H9 (cell line): ENCODE measurements at regions not wholly inside any gene's neighbourhood (a gene's known extent, or its start where the extent isn't known, plus 50 kb on each side); places are given as distances from the start of the nearest gene placed in this dataset.

Source experiments
- DNase-seq: peaks from one replicate; pipeline ENCODE4 v3.0.0-alpha.2; 2017
- H2AFZ ChIP-seq: one replicate; pipeline ENCODE4 v1.6.1; 2013; ENCODE audit warnings: mild to moderate bottlenecking, low read length, control low read depth, moderate library complexity
- H2AK5ac ChIP-seq: 2 replicates; pipeline ENCODE4 v1.6.1; 2013; ENCODE audit warnings: low read length, control low read depth, mixed read lengths; ENCODE audit not compliant: insufficient read length
- H2BK120ac ChIP-seq: one replicate; pipeline ENCODE4 v1.6.1; 2013; ENCODE audit warnings: low read depth, mild to moderate bottlenecking, low read length, control low read depth, inconsistent platforms; ENCODE audit not compliant: poor library complexity, severe bottlenecking
- H2BK12ac ChIP-seq: 2 replicates; pipeline ENCODE4 v1.6.1; 2013; ENCODE audit warnings: low read length, control low read depth, mixed read lengths, low read depth; ENCODE audit not compliant: insufficient read length
- H2BK15ac ChIP-seq: 2 replicates; pipeline ENCODE4 v1.6.1; 2013; ENCODE audit warnings: low read depth, low read length, control low read depth
- H2BK20ac ChIP-seq: one replicate; pipeline ENCODE4 v1.6.1; 2013; ENCODE audit warnings: low read depth, mild to moderate bottlenecking, low read length, control low read depth, inconsistent platforms; ENCODE audit not compliant: poor library complexity, severe bottlenecking
- H2BK5ac ChIP-seq: 2 replicates; pipeline ENCODE4 v1.6.1; 2013; ENCODE audit warnings: low read length, control low read depth, mixed read lengths; ENCODE audit not compliant: insufficient read length
- H3K14ac ChIP-seq: 2 replicates; pipeline ENCODE4 v1.6.1; 2013; ENCODE audit warnings: low read length, control low read depth; ENCODE audit not compliant: insufficient read depth
- H3K18ac ChIP-seq: 2 replicates; pipeline ENCODE4 v1.6.1; 2013; ENCODE audit warnings: low read depth, mild to moderate bottlenecking, mixed read lengths, low read length, control low read depth; ENCODE audit not compliant: insufficient read length
- H3K23ac ChIP-seq: 2 replicates; pipeline ENCODE4 v1.6.1; 2013; ENCODE audit warnings: low read length, control low read depth, mixed read lengths, low read depth; ENCODE audit not compliant: insufficient read length
- H3K23me2 ChIP-seq: 2 replicates; pipeline ENCODE4 v1.6.1; 2013; ENCODE audit warnings: low read depth, mild to moderate bottlenecking, mixed read lengths, low read length, control low read depth; ENCODE audit not compliant: insufficient read length, poor library complexity, severe bottlenecking
- H3K27ac ChIP-seq: 2 replicates; pipeline ENCODE4 v1.5.1; 2013; ENCODE audit warnings: low read length, control low read depth, mixed read lengths, low read depth; ENCODE audit not compliant: insufficient read length
- H3K27me3 ChIP-seq: 2 replicates; pipeline ENCODE4 v1.6.1; 2013; ENCODE audit warnings: low read length, control low read depth, inconsistent platforms; ENCODE audit not compliant: insufficient read depth
- H3K4ac ChIP-seq: 2 replicates; pipeline ENCODE4 v1.6.1; 2013; ENCODE audit warnings: low read depth, mild to moderate bottlenecking, control low read depth, inconsistent platforms, low read length, moderate library complexity
- H3K4me1 ChIP-seq: 2 replicates; pipeline ENCODE4 v1.6.1; 2013; ENCODE audit warnings: low read length, control low read depth, inconsistent platforms; ENCODE audit not compliant: insufficient read depth
- H3K4me2 ChIP-seq: 2 replicates; pipeline ENCODE4 v1.6.1; 2013; ENCODE audit warnings: low read length, control low read depth, mixed read lengths; ENCODE audit not compliant: insufficient read length, insufficient read depth
- H3K56ac ChIP-seq: 2 replicates; pipeline ENCODE4 v1.6.1; 2013; ENCODE audit warnings: low read depth, mild to moderate bottlenecking, mixed read lengths, low read length, control low read depth; ENCODE audit not compliant: insufficient read length
- H3K79me1 ChIP-seq: 2 replicates; pipeline ENCODE4 v1.6.1; 2013; ENCODE audit warnings: low read depth, mild to moderate bottlenecking, moderate library complexity, low read length, control low read depth, inconsistent platforms; ENCODE audit not compliant: insufficient read depth, poor library complexity, severe bottlenecking
- H3K79me2 ChIP-seq: 2 replicates; pipeline ENCODE4 v1.6.1; 2013; ENCODE audit warnings: low read length, control low read depth, inconsistent platforms; ENCODE audit not compliant: insufficient read depth
- H3K9ac ChIP-seq: 2 replicates; pipeline ENCODE4 v1.6.1; 2013; ENCODE audit warnings: low read length, control low read depth, mixed read lengths; ENCODE audit not compliant: insufficient read length; ENCODE audit errors: extremely low read depth
- H3K9me3 ChIP-seq: one replicate; pipeline ENCODE4 v1.6.1; 2013; ENCODE audit warnings: low read depth, low read length, inconsistent platforms; ENCODE audit not compliant: control insufficient read depth
- H3T11ph ChIP-seq: one replicate; pipeline ENCODE4 v1.6.1; 2013; ENCODE audit warnings: mild to moderate bottlenecking, low read length, control low read depth, inconsistent platforms
- H4K20me1 ChIP-seq: one replicate; pipeline ENCODE4 v1.6.1; 2013; ENCODE audit not compliant: control insufficient read depth, insufficient read length, insufficient read depth
- H4K5ac ChIP-seq: 2 replicates; pipeline ENCODE4 v1.6.1; 2013; ENCODE audit warnings: low read depth, mild to moderate bottlenecking, mixed read lengths, low read length, control low read depth; ENCODE audit not compliant: insufficient read length
- H4K8ac ChIP-seq: replicated peaks from 2 replicates; pipeline ENCODE4 v1.6.1; 2013; ENCODE audit warnings: low read length, control low read depth, mixed read lengths, low read depth; ENCODE audit not compliant: insufficient read length
- H4K91ac ChIP-seq: 2 replicates; pipeline ENCODE4 v1.6.1; 2013; ENCODE audit warnings: low read depth, mild to moderate bottlenecking, moderate library complexity, mixed read lengths, low read length, control low read depth; ENCODE audit not compliant: insufficient read length
- H3K27ac Mint-ChIP-seq, 3 experiments: 2 replicates in 2 of 3; 3 replicates in 1 of 3; pipeline ENCODE4 v1.8.0; 2020 to 2021; ENCODE audit warnings: mixed read lengths in 3 of 3, mild to moderate bottlenecking in 1 of 3, moderate library complexity in 1 of 3
- H3K27me3 Mint-ChIP-seq: 2 replicates; pipeline ENCODE4 v1.8.0; 2021; ENCODE audit warnings: low read depth, mild to moderate bottlenecking, moderate library complexity, mixed read lengths
- H3K36me3 Mint-ChIP-seq, 3 experiments: 2 replicates in 2 of 3; 3 replicates in 1 of 3; pipeline ENCODE4 v1.8.0; 2020 to 2021; ENCODE audit warnings: low read depth in 3 of 3, mixed read lengths in 3 of 3; ENCODE audit not compliant: insufficient read depth in 1 of 3
- H3K4me1 Mint-ChIP-seq, 2 experiments: 2 replicates each; pipeline ENCODE4 v1.8.0; 2020; ENCODE audit warnings: mixed read lengths in 2 of 2
- H3K4me3 Mint-ChIP-seq, 2 experiments: 2 replicates in 1 of 2; 3 replicates in 1 of 2; pipeline ENCODE4 v1.8.0; 2020 to 2021; ENCODE audit warnings: mild to moderate bottlenecking in 2 of 2, mixed read lengths in 2 of 2, moderate library complexity in 1 of 2
- H3K9me3 Mint-ChIP-seq, 2 experiments: 2 replicates in 1 of 2; 3 replicates in 1 of 2; pipeline ENCODE4 v1.8.0; 2020; ENCODE audit warnings: mild to moderate bottlenecking in 2 of 2, mixed read lengths in 2 of 2, moderate library complexity in 1 of 2
- WGBS: extraction: QIAGEN DNeasy Blood & Tissue Kit; methylation state at CpG from one replicate; pipeline ENCODE4 v1.1.7; 2013; ENCODE audit warnings: missing lambda C conversion rate, low lambda C conversion rate, mixed read lengths; ENCODE audit not compliant: insufficient read length; ENCODE audit errors: extremely low coverage; 5-methylcytosine and 5-hydroxymethylcytosine counted together
- TF ChIP-seq, protein P1 (sequence below): fragments of 200-600 bp; sonication (generic); conservative IDR thresholded peaks from 3 replicates; pipeline ENCODE4 v1.8.0; 2021; ENCODE audit warnings: antibody characterized with exemption, mild to moderate bottlenecking

DNA sequence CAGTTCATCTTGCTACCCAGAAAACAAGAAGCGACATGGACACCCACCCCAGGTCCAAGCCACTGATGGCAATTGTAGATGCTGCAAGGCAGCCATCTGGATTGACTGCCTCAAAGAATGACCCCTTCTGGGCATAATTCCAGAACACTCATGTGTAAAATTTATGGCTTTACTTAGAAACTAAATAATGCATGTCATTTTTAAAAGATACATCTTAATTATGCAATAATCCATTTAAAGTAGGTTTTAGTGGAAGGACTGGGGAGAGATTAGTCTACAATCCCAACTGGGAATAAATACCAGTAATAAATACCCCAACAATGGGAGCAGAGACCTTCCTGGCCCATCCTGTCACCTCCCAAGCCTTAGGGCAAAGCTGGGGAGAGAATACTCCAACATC is 247.7 kb downstream of the SS18 start:
- Mint-ChIP-seq H3K36me3 (no peaks in the 10 kb centered on the region), H3K9me3 (no peaks in the 10 kb centered on the region), H3K4me3 (no peak overlapping the region), H3K27ac (no peak overlapping the region), H3K27me3 (no peaks in the 10 kb centered on the region), H3K4me1 (peaks cover 10 to 12% of the 10 kb centered on the region in 2 experiments; a peak in 3 of 4 replicates)
- no peak overlapping the region for H2BK15ac ChIP-seq
- TF ChIP-seq, protein P1, sequence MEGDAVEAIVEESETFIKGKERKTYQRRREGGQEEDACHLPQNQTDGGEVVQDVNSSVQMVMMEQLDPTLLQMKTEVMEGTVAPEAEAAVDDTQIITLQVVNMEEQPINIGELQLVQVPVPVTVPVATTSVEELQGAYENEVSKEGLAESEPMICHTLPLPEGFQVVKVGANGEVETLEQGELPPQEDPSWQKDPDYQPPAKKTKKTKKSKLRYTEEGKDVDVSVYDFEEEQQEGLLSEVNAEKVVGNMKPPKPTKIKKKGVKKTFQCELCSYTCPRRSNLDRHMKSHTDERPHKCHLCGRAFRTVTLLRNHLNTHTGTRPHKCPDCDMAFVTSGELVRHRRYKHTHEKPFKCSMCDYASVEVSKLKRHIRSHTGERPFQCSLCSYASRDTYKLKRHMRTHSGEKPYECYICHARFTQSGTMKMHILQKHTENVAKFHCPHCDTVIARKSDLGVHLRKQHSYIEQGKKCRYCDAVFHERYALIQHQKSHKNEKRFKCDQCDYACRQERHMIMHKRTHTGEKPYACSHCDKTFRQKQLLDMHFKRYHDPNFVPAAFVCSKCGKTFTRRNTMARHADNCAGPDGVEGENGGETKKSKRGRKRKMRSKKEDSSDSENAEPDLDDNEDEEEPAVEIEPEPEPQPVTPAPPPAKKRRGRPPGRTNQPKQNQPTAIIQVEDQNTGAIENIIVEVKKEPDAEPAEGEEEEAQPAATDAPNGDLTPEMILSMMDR = no peak
- no peak overlapping the region for H3K4ac ChIP-seq
- H4K8ac ChIP-seq = no peak overlapping the region
- no peak overlapping the region for H3K9ac ChIP-seq
- no peak overlapping the region for H2BK12ac ChIP-seq
- no peaks in the 10 kb centered on the region for H3K27me3 ChIP-seq
- no CpG with 5 or more reads among the region's 1 CpG for WGBS
- H4K20me1 ChIP-seq = no peaks in the 10 kb centered on the region
- H3K9me3 ChIP-seq = no peaks in the 10 kb centered on the region
- no peak overlapping the region for H3K4me2 ChIP-seq
- no peak overlapping the region for H2BK5ac ChIP-seq
- no peak overlapping the region for H2AFZ ChIP-seq
- no peak overlapping the region for H3K56ac ChIP-seq
- H3K79me1 ChIP-seq = no peaks in the 10 kb centered on the region
- no peak overlapping the region for H3K18ac ChIP-seq
- H4K5ac ChIP-seq = no peak overlapping the region
- H2BK20ac ChIP-seq = no peak overlapping the region
- H3K14ac ChIP-seq = no peak overlapping the region
- H3K23ac ChIP-seq = no peak overlapping the region
- H3K23me2 ChIP-seq = no peaks in the 10 kb centered on the region
- H3K4me1 ChIP-seq = no peaks in the 10 kb centered on the region
- H2AK5ac ChIP-seq = no peak overlapping the region
- no peak for DNase-seq
- no peaks in the 10 kb centered on the region for H3K79me2 ChIP-seq
- no peak overlapping the region for H3K27ac ChIP-seq
- no peak overlapping the region for H2BK120ac ChIP-seq
- no peak overlapping the region for H3T11ph ChIP-seq
- H4K91ac ChIP-seq = no peak overlapping the region
